SW 1271 (cell line): ENCODE measurements at regions not wholly inside any gene's neighbourhood (a gene's known extent, or its start where the extent isn't known, plus 50 kb on each side); places are given as distances from the start of the nearest gene placed in this dataset.

ENCODE experiments used
- DNase-seq, 2 experiments: peaks; one replicate each; lab custom pipeline; 2025; lab: John Stamatoyannopoulos, UW

- no peak for DNase-seq
These were observed 218.0 kb upstream of the ADRA1B start for GRCh38 chr5:159698322-159698721.

- no peak for DNase-seq
These were observed 216.3 kb upstream of the ADRA1B start for GRCh38 chr5:159700016-159700415.

GRCh38 chr5:159702301-159702700 lies 214.0 kb upstream of the ADRA1B start:
- DNase-seq, result no peak

GRCh38 chr5:159702826-159703225 lies 213.5 kb upstream of the ADRA1B start:
- DNase-seq, result no peak

GRCh38 chr5:159704160-159704559 lies 212.1 kb upstream of the ADRA1B start:
- no peak for DNase-seq

DNA sequence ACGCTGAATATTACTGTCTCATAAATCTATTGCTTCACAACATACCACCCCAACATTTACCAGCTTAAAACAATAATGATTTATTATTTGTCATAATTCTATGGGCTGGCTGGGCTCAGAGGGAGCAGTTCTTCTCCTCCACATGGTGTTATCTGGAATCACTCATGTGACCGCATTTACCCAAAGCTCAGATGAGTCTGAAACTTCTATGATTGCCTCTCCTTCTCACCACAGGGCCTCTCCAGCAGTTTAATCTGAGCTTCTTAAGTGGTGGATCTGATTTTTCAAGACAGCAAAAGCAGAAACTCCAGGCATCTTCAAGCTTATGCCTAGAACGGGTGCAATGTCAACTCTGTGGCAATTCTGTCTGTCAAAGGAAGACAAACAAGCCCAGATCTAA lies 210.3 kb upstream of the ADRA1B start:
- DNase-seq, result no peak

GRCh38 chr5:159708090-159708489 lies 208.2 kb upstream of the ADRA1B start:
- no peak for DNase-seq

DNA sequence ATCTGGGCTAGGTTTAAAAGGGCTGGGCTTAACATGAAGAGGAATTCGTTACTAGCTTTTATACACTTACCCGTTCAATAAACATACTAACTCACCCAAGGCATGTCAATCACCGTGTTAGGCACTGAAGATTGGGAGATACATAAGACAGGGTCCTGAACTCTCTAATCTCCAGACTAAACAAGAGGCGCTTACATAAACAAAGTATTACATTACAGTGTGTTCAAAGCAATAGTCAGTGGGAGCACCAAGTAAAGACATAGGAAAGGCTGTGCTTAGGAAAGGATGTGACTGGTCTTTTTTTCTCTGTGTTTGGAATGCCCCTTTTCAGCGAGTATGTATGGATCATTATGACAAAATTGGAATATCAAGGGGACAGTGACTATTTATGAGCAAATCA lies 203.6 kb upstream of the ADRA1B start:
- no peak for DNase-seq

GRCh38 chr5:159713254-159713653 lies 203.0 kb upstream of the ADRA1B start:
- no peak for DNase-seq

- DNase-seq, result no peak
These were observed 202.5 kb upstream of the ADRA1B start for GRCh38 chr5:159713773-159714172.

- DNase-seq, result no peak
These were observed 190.8 kb upstream of the ADRA1B start for GRCh38 chr5:159725475-159725874.

DNA sequence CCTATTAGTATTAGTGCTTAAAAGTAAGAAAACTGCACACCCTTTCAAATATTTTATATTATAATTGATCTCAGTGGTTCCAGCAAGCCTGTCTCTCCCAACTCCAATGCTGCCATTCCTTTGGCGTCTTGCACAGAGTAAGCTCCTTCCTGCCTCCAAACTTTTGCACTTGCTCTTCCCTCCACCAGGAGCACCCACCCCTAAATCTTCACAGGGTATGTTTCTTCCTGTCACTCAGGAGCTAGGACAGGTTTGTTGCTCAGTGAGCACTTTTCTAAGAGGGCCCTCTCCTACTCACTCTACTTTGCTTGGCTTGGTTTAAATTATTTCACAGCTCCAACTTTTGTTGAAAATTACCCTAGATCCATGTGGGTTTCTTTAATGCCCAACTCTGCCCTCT lies 189.1 kb upstream of the ADRA1B start:
- DNase-seq, result no peak

DNA sequence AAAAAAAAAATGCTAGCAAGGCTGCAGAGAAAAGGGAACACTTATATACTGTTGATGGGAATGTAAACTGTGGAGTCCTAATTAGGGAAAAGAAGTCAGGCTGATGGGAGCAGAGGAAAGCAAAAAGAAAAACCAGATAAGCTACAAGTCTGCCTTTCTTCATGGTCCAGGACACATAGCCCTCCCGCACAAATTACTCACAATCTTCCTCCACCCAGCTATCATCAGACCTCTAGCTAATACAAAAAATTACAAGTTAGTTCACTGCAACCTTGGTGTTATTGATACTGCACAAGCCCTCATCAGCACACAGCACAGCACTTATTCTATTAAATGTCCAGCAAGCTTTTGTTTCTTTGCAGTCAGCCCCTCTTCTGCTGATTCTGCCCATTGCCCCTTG lies 186.0 kb upstream of the ADRA1B start:
- no peak for DNase-seq

- DNase-seq, result no peak
These were observed 184.1 kb upstream of the ADRA1B start for GRCh38 chr5:159732220-159732619.

GRCh38 chr5:159734366-159734765 lies 181.9 kb upstream of the ADRA1B start:
- no peak for DNase-seq

GRCh38 chr5:159735036-159735435 lies 181.2 kb upstream of the ADRA1B start:
- DNase-seq, result no peak

DNA sequence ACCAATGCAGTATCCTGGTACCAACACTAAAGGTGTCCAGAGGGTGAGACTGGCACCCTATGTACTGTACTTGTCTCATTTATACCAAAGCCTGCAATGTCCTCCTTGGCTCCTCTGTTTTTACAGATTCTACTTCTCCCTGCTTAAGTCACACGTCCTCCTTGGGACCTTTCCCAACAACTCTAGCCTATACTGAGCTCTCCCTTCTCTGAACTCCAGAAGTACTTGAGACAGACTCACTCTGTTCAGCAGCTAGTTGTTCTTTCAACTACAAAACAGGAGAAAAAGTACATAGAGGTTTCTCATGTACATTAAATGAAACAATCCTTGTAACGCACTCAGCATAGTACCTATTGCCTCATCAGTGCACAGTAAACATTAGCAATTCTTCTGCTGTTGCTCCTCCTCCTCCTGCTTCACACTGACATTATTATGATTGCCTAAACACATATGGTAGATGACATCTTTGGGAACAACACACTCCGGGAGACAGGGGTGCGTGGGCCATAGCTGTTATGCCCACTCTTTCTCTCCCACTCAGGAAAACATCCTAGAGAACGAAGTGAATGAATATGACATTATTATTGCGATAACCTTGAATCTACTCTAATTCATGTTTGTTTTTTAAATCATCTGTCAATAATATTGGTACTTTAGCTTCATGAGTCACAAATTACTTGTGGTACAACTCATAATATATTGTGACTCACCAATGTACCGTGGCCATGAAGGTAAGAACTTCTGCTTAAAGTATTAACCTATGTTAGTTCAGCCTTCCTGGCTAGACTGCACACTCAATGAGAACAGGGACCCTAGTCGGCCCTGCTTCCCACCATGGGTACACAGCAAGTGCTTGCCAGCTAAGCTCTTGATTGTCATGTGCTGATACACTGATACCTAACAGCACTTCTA lies 180.3 kb upstream of the ADRA1B start:
- no peak for DNase-seq

DNA sequence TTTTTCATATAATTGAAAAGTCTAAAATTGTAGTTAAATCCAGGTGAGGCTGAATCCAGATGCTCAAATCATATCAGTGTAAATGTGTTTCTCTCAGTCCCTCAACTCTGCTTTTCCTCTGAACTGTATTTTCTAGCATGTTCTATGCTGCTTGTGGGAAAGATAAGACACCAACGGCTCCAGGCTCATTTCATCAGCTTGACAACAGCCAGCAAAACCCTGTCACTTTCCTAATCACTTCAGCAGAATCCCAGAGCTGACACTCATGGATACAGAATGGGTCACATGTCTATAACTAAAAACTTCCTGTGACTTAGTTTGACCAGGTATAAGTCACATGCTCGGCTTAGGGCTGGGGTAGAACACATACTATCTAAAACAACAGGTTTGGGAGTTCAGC lies 179.4 kb upstream of the ADRA1B start:
- DNase-seq, result no peak

- DNase-seq, result no peak
These were observed 179.0 kb upstream of the ADRA1B start for GRCh38 chr5:159737263-159737662.

DNA sequence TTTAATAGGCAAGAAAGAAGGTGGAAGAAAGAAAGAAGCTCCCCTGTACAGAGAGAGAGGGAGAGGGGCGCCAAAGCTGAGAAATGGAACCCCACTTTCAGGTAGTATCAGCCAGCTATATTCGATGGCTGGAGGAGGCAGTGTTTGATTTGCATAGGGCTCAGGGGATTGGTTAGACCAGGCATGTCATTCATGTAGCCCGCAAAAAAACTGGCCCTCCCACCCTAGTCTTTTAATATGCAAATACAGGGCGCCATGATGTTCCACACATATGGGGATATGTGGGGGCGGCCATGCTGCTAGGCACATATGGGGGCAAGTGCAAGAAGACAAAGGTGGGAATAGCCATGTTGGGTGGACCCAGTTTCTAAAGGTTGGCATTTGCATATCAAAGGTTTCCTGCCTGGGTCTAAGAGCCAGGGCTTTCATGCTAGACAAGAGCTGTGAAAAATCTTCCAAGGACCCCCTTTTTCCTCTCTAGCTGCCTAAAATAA lies 174.4 kb upstream of the ADRA1B start:
- no peak for DNase-seq

DNA sequence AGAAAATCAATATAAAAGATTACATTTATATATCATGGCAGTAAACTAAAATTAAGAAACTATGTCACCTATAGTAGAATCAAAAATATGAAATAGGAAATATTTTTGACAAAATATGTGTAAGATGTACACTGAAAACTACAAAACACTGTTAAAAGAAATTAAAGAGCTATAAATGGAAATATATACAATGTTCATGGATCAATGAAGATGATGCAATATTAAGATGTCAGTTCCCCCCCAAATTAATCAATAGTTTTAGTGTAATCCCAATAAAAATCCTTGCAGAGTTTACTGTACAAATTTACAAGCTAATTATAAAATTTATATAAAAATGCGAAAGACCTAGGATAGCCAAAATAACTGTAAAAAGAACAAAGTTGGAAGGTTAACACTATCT lies 173.0 kb upstream of the ADRA1B start:
- DNase-seq, result no peak

DNA sequence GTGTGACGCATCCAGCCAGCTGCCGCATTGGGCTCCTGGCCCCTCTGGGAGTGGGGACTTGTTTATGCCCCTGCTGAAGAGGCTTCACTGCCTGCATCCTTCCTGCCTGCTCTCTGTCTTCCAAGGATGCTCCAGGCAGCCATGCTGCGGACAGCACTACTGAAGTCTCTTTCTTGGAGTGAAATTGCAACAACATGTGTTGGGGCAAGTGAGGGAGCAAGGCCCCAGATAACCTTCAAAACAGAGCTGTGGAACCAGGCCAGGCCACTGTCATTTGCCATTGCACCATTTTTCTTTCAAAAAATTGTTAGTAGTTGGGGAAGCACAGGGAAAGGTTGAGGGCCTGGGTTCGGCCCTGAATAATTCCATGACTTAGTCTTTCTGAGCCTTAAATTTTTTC lies 169.6 kb upstream of the ADRA1B start:
- no peak for DNase-seq

GRCh38 chr5:159749146-159749545 lies 167.1 kb upstream of the ADRA1B start:
- no peak for DNase-seq

- no peak for DNase-seq
These were observed 166.1 kb upstream of the ADRA1B start for GRCh38 chr5:159750226-159750625.
